ENCODE measurements at regions not wholly inside any gene's neighbourhood (a gene's known extent, or its start where the extent isn't known, plus 50 kb on each side); places are given as distances from the start of the nearest gene placed in this dataset.

- Histone ChIP-seq H3K27me3 (replicated peaks in 1 of 2; ENCODE audit: control insufficient read depth in 2 of 2, extremely low read depth in 1 of 2, insufficient read depth in 2 of 2, low read length in 1 of 2) (peaks cover 0 to 14% of the 10 kb centered on the region in 2 experiments), H3K27ac (ENCODE audit: low read length) (no peak overlapping the region), H3K9me3 (no peaks in the 10 kb centered on the region), H3K36me3 (ENCODE audit: control insufficient read depth in 2 of 2, extremely low read depth in 1 of 2, insufficient read depth in 1 of 2, low read length in 1 of 2) (no peaks in the 10 kb centered on the region), H3K4me1 (ENCODE audit: control insufficient read depth in 1 of 2, extremely low read depth in 1 of 2, insufficient read depth in 2 of 2, low read length in 2 of 2) (no peaks in the 10 kb centered on the region), H3K4me3 (ENCODE audit: control insufficient read depth in 1 of 2, extremely low read depth in 1 of 2, low read length in 1 of 2) (no peak overlapping the region)
- CTCF ChIA-PET: no interaction called here
- H3K27ac Mint-ChIP-seq: no peak overlapping the region
- H3K9me3 Mint-ChIP-seq: no peaks in the 10 kb centered on the region
- 89% methylated on average over 9 of the region's 23 CpGs for WGBS (ENCODE audit: insufficient coverage)
- H3K4me3 Mint-ChIP-seq: no peak overlapping the region
- POLR2A ChIA-PET: no interaction called here
- DNase-seq (no peak), ATAC-seq (replicated peaks in 1 of 4) (no peak)
- H3K27me3 Mint-ChIP-seq: peaks cover 19 to 24% of the 10 kb centered on the region in 2 donors
- H3K36me3 Mint-ChIP-seq: no peaks in the 10 kb centered on the region
- H3K4me1 Mint-ChIP-seq: no peaks in the 10 kb centered on the region
These were observed 201.8 kb downstream of the TTLL2 start for GRCh38 chr6:167526465-167527368.

- Histone ChIP-seq H3K27ac (ENCODE audit: low read length) (no peak overlapping the region), H3K4me1 (ENCODE audit: control insufficient read depth in 1 of 2, extremely low read depth in 1 of 2, insufficient read depth in 2 of 2, low read length in 2 of 2) (no peaks in the 10 kb centered on the region), H3K4me3 (ENCODE audit: control insufficient read depth in 1 of 2, extremely low read depth in 1 of 2, low read length in 1 of 2) (no peak overlapping the region), H3K9me3 (no peaks in the 10 kb centered on the region), H3K36me3 (ENCODE audit: control insufficient read depth in 2 of 2, extremely low read depth in 1 of 2, insufficient read depth in 1 of 2, low read length in 1 of 2) (no peaks in the 10 kb centered on the region), H3K27me3 (replicated peaks in 1 of 2; ENCODE audit: control insufficient read depth in 2 of 2, extremely low read depth in 1 of 2, insufficient read depth in 2 of 2, low read length in 1 of 2) (peaks cover 0 to 16% of the 10 kb centered on the region in 2 experiments)
- Mint-ChIP-seq H3K36me3 (no peaks in the 10 kb centered on the region), H3K4me3 (no peak overlapping the region), H3K27me3 (peaks cover 28 to 30% of the 10 kb centered on the region in 2 donors), H3K9me3 (no peaks in the 10 kb centered on the region), H3K27ac (no peak overlapping the region), H3K4me1 (no peaks in the 10 kb centered on the region)
- DNase-seq (no peak), ATAC-seq (replicated peaks in 1 of 4) (no peak)
- ChIA-PET CTCF (no interaction called here), POLR2A (no interaction called here)
- 80% methylated on average over 1 of the region's 2 CpGs for WGBS (ENCODE audit: insufficient coverage)
These were observed 203.4 kb downstream of the TTLL2 start for GRCh38 chr6:167528239-167528638.

- no peaks in the 10 kb centered on the region for H3K4me1 Mint-ChIP-seq
- no peak overlapping the region for H3K4me3 Mint-ChIP-seq
- no peaks in the 10 kb centered on the region for H3K9me3 Mint-ChIP-seq
- no peaks in the 10 kb centered on the region for H3K9me3 ChIP-seq
- H3K4me3 ChIP-seq (ENCODE audit: control insufficient read depth in 1 of 2, extremely low read depth in 1 of 2, low read length in 1 of 2): no peak overlapping the region
- ChIA-PET POLR2A (no interaction called here), CTCF (no interaction called here)
- ATAC-seq (replicated peaks in 1 of 4) (no peak), DNase-seq (no peak)
- no peak overlapping the region for H3K27ac ChIP-seq (ENCODE audit: low read length)
- peaks cover 25 to 30% of the 10 kb centered on the region in 2 donors for H3K27me3 Mint-ChIP-seq
- WGBS (ENCODE audit: insufficient coverage): 89% methylated on average over 5 of the region's 6 CpGs
- H3K27ac Mint-ChIP-seq: no peak overlapping the region
- no peaks in the 10 kb centered on the region for H3K36me3 Mint-ChIP-seq
- no peaks in the 10 kb centered on the region for H3K4me1 ChIP-seq (ENCODE audit: control insufficient read depth in 1 of 2, extremely low read depth in 1 of 2, insufficient read depth in 2 of 2, low read length in 2 of 2)
- peaks cover 0 to 16% of the 10 kb centered on the region in 2 experiments for H3K27me3 ChIP-seq (replicated peaks in 1 of 2; ENCODE audit: control insufficient read depth in 2 of 2, extremely low read depth in 1 of 2, insufficient read depth in 2 of 2, low read length in 1 of 2)
- no peaks in the 10 kb centered on the region for H3K36me3 ChIP-seq (ENCODE audit: control insufficient read depth in 2 of 2, extremely low read depth in 1 of 2, insufficient read depth in 1 of 2, low read length in 1 of 2)
These were observed 204.1 kb downstream of the TTLL2 start for GRCh38 chr6:167528976-167529375.

- H3K27ac Mint-ChIP-seq: no peak overlapping the region
- 71% methylated on average over 6 of the region's 11 CpGs for WGBS (ENCODE audit: insufficient coverage)
- ATAC-seq (replicated peaks in 1 of 4) (no peak), DNase-seq (no peak)
- CTCF ChIA-PET: no interaction called here
- no peak overlapping the region for H3K4me3 Mint-ChIP-seq
- no peak overlapping the region for H3K4me3 ChIP-seq (ENCODE audit: control insufficient read depth in 1 of 2, extremely low read depth in 1 of 2, low read length in 1 of 2)
- no peaks in the 10 kb centered on the region for H3K4me1 ChIP-seq (ENCODE audit: control insufficient read depth in 1 of 2, extremely low read depth in 1 of 2, insufficient read depth in 2 of 2, low read length in 2 of 2)
- H3K4me1 Mint-ChIP-seq: no peaks in the 10 kb centered on the region
- peaks cover 0 to 16% of the 10 kb centered on the region in 2 experiments for H3K27me3 ChIP-seq (replicated peaks in 1 of 2; ENCODE audit: control insufficient read depth in 2 of 2, extremely low read depth in 1 of 2, insufficient read depth in 2 of 2, low read length in 1 of 2)
- H3K9me3 Mint-ChIP-seq: no peaks in the 10 kb centered on the region
- no peak overlapping the region for H3K27ac ChIP-seq (ENCODE audit: low read length)
- peaks cover 25 to 30% of the 10 kb centered on the region in 2 donors for H3K27me3 Mint-ChIP-seq
- H3K9me3 ChIP-seq: no peaks in the 10 kb centered on the region
- no peaks in the 10 kb centered on the region for H3K36me3 Mint-ChIP-seq
- H3K36me3 ChIP-seq (ENCODE audit: control insufficient read depth in 2 of 2, extremely low read depth in 1 of 2, insufficient read depth in 1 of 2, low read length in 1 of 2): no peaks in the 10 kb centered on the region
- POLR2A ChIA-PET: no interaction called here
These were observed 204.8 kb downstream of the TTLL2 start for GRCh38 chr6:167529444-167530335.

- Mint-ChIP-seq H3K27me3 (peaks cover 24 to 25% of the 10 kb centered on the region in 2 donors), H3K4me3 (no peak overlapping the region), H3K36me3 (no peaks in the 10 kb centered on the region), H3K9me3 (no peaks in the 10 kb centered on the region), H3K27ac (no peak overlapping the region), H3K4me1 (no peaks in the 10 kb centered on the region)
- no peak overlapping the region for H3K4me3 ChIP-seq (ENCODE audit: control insufficient read depth in 1 of 2, extremely low read depth in 1 of 2, low read length in 1 of 2)
- no peaks in the 10 kb centered on the region for H3K4me1 ChIP-seq (ENCODE audit: control insufficient read depth in 1 of 2, extremely low read depth in 1 of 2, insufficient read depth in 2 of 2, low read length in 2 of 2)
- peaks cover 0 to 16% of the 10 kb centered on the region in 2 experiments for H3K27me3 ChIP-seq (replicated peaks in 1 of 2; ENCODE audit: control insufficient read depth in 2 of 2, extremely low read depth in 1 of 2, insufficient read depth in 2 of 2, low read length in 1 of 2)
- DNase-seq (no peak), ATAC-seq (replicated peaks in 1 of 4) (no peak)
- 77% methylated on average over 14 of the region's 16 CpGs for WGBS (ENCODE audit: insufficient coverage)
- H3K9me3 ChIP-seq: no peaks in the 10 kb centered on the region
- H3K27ac ChIP-seq (ENCODE audit: low read length): no peak overlapping the region
- POLR2A ChIA-PET: no interaction called here
- CTCF ChIA-PET: no interaction called here
- no peaks in the 10 kb centered on the region for H3K36me3 ChIP-seq (ENCODE audit: control insufficient read depth in 2 of 2, extremely low read depth in 1 of 2, insufficient read depth in 1 of 2, low read length in 1 of 2)
These were observed 206.1 kb downstream of the TTLL2 start for GRCh38 chr6:167530951-167531350.

- H3K27ac Mint-ChIP-seq: no peak overlapping the region
- H3K27ac ChIP-seq (ENCODE audit: low read length): no peak overlapping the region
- H3K27me3 ChIP-seq (replicated peaks in 1 of 2; ENCODE audit: control insufficient read depth in 2 of 2, extremely low read depth in 1 of 2, insufficient read depth in 2 of 2, low read length in 1 of 2): peaks cover 0 to 13% of the 10 kb centered on the region in 2 experiments
- no peaks in the 10 kb centered on the region for H3K9me3 ChIP-seq
- CTCF ChIA-PET: no interaction called here
- no peaks in the 10 kb centered on the region for H3K9me3 Mint-ChIP-seq
- no peak for DNase-seq
- no peak for ATAC-seq (replicated peaks in 1 of 4)
- 83% methylated on average over 7 of the region's 17 CpGs for WGBS (ENCODE audit: insufficient coverage)
- POLR2A ChIA-PET: interaction anchor here in 1 of 2 donors (0.6 kb wide), 1 partner anchor 8 kb away, joined by 3 read pairs; no protein-coding TSS in a partner anchor
- H3K4me3 ChIP-seq (ENCODE audit: control insufficient read depth in 1 of 2, extremely low read depth in 1 of 2, low read length in 1 of 2): no peak overlapping the region
- H3K4me1 ChIP-seq (ENCODE audit: control insufficient read depth in 1 of 2, extremely low read depth in 1 of 2, insufficient read depth in 2 of 2, low read length in 2 of 2): no peaks in the 10 kb centered on the region
- H3K4me3 Mint-ChIP-seq: no peak overlapping the region
- no peaks in the 10 kb centered on the region for H3K4me1 Mint-ChIP-seq
- H3K36me3 ChIP-seq (ENCODE audit: control insufficient read depth in 2 of 2, extremely low read depth in 1 of 2, insufficient read depth in 1 of 2, low read length in 1 of 2): no peaks in the 10 kb centered on the region
- no peaks in the 10 kb centered on the region for H3K36me3 Mint-ChIP-seq
- peaks cover 24% of the 10 kb centered on the region in 2 donors for H3K27me3 Mint-ChIP-seq
These were observed 207.8 kb downstream of the TTLL2 start for GRCh38 chr6:167532410-167533288.
